GM21825 (cell line): ENCODE measurements at regions not wholly inside any gene's neighbourhood (a gene's known extent, or its start where the extent isn't known, plus 50 kb on each side); places are given as distances from the start of the nearest gene placed in this dataset.

Experiments used
- ATAC-seq: cut with Tn5 transposase; IDR thresholded peaks from one replicate; pipeline ENCODE4 v1.9.1; 2021; ENCODE audit warnings: mild to moderate bottlenecking, moderate library complexity; ENCODE audit not compliant: unreplicated experiment

GRCh38 chr5:126189231-126189630 lies 234.0 kb upstream of the GRAMD2B start:
- no peak for ATAC-seq

DNA sequence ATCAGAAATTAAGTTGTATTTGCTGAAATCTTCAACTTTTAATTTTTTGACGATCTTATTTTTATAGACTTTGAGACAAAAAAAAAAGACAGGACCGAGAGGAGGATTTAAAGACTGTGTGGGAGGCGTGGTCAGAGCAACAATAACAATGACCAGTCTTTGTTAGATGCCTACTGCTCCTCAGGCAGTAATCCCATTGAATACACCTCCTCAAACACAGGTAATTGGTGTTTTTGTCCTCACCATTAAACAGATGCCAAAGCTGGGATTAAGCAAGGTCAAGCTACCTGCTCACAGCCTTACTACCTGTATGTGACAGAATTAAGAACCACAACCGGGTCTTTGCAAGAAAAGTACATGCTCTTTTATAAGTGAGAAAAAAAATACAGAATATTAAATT lies 233.3 kb upstream of the GRAMD2B start:
- no peak for ATAC-seq

DNA sequence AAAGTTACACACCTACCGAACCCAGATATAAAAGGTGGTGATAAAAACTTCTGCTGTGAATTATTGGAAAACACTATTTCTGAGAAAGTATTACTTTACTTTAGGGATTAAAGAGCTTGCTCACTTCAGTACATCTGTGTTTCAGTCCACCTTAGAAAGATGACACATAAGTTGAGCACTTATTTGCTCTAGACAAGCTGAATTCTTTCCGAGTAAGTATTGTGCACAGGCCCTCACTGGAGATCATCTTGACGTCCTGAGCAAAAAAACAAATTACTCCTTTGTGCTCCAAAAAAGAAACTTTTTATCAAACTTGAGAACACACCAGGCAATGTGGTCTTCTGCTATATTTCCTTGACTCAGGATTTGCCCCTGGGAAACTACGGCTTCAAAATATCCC lies 231.0 kb upstream of the GRAMD2B start:
- ATAC-seq = no peak

GRCh38 chr5:126195410-126196100 lies 227.7 kb upstream of the GRAMD2B start:
- no peak for ATAC-seq

DNA sequence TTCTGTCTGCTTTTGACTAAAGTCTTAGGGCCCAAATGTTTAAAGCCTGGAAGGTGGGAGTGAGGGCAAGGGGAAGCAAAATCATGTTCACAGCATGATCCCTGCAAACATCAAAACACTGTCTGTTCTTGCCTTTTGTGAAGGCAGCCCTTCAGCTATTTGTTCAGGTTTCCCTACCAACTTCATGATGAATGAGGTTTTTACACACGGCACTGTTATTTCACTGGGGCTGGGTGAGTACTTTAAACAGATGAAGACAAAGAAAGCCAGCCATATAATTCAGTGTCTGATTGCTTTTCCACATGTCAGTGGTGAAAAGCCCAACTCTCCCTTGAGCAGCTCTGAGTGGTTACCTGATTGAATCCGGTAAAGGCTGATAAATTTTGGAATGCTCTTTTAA lies 224.7 kb upstream of the GRAMD2B start:
- no peak for ATAC-seq

DNA sequence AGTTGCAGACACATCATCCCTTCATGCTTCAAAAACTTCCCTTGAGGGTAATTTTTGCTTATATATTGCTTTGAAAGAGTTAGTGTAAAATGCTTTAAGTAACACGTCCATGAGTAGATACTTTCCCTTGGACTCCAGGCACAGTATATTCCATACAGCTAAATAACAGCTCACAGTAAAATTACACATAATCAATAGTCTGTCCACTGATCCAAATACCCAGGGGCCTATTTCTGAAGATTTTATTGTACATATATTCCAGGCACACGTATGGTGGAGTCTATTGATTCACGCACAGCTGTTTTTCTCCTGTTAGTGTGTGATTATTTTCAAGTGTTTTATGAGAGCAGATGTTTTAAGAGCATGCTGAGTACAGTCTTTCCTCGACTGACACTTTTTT lies 223.7 kb upstream of the GRAMD2B start:
- no peak for ATAC-seq

GRCh38 chr5:126208691-126209090 lies 214.5 kb upstream of the GRAMD2B start:
- no peak for ATAC-seq

DNA sequence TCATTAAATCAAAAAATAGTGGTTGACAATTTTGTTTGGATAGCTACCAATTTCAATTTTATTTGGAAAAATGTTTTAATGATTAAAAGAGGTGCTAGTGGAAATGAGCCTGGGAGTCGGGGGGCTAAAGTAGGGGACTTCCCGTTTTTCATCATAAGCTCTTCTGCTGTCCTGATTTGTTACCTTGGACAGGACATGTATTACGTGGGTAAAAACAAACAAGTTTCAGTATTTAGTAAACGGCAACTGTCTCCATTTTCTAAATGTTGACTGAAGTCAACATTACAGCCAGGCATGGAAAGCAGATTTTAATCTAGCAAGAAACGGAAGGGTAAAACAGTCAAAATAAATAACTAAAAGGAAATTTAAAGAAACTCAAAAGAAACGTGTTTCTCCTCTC lies 212.3 kb upstream of the GRAMD2B start:
- ATAC-seq = no peak

- no peak for ATAC-seq
Observed at GRCh38 chr5:126219616-126220015, 203.6 kb upstream of the GRAMD2B start.

DNA sequence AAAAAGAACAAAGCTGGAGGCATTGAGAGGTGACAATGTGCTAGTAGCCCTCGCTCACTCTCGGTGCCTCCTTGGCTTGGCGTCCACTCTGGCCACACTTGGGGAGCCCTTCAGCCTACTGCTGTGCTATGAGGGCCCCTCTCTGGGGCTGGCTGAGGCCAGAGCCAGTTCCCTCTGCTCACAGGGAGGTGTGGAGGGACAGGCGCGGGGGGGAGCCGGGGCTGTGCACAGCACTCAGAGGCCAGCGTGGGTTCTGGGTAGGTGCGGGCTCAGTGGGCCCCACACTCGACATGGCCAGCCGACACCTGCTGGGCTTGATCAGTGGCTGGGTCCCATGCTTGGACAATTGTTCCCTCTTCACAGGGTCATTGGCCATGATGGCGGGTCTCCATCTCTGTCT lies 202.5 kb upstream of the GRAMD2B start:
- no peak for ATAC-seq

DNA sequence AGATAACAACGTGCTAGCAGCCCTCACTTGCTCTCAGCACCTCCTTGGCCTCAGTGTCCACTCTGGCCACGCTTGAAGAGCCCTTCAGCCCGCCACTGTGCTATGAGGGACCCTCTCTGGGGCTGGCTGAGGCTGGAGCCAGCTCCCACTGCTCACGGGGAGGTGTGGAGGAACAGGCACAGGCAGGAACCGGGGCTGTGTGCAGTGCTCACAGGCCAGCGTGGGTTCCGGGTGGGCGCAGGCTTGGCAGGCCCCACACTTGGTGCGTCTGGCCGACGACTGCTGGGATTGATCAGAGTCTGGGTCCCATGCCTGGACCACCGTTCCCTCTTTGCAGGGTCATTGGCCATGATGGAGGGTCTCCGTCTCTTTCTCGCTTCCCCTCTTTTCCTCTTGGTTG lies 194.3 kb upstream of the GRAMD2B start:
- ATAC-seq = no peak

GRCh38 chr5:126233256-126233655 lies 190.0 kb upstream of the GRAMD2B start:
- no peak for ATAC-seq

DNA sequence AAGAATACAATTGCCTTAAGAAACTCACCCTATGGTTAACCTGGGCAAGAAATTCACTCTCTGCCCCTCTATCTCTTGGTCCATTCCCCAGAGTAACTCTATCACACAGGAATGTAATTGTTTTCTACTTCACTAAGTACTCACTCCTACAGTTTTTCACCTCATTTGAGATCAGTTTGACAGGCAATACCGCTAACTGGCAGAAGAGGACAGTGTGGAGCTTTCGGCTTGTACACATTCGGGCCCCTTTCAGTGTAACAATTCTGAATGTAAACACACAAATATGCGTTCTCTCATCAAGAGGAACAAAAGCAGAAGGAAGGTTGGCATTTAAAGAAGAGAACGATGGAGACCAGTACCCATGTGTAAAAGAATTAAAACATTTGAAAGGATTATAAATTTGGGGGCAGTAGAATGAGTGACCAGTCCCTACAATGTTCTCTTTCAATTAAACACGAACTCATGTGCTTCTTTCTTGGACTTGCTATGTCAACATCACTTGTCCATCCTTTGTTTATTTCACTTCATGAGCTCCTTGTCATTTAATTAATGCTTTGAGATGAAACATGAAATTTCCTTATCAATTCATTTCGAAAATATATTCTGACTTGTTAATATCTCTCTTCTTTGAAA lies 188.5 kb upstream of the GRAMD2B start:
- ATAC-seq = no peak

GRCh38 chr5:126235628-126236027 lies 187.6 kb upstream of the GRAMD2B start:
- ATAC-seq = no peak

GRCh38 chr5:126236994-126237393 lies 186.2 kb upstream of the GRAMD2B start:
- no peak for ATAC-seq

GRCh38 chr5:126248611-126249010 lies 174.6 kb upstream of the GRAMD2B start:
- ATAC-seq = no peak

DNA sequence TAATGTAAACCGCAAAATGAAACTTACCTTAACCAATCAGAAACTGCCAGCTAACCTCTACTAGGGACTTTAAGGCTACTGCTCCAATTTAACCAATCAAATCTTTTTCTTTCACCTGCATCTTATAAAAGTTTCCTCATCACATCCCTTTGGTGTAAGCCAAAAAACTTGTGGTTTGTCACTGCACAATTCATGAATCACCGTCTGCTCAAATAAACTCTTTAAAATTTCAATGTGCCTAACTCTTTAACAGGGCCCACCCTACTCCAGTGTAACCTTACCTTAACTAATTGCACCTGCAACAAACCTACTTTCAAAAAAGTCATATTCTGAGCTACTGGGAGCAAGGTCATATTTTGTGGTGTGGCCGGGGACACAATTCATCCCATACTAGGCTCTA lies 172.2 kb upstream of the GRAMD2B start:
- no peak for ATAC-seq

DNA sequence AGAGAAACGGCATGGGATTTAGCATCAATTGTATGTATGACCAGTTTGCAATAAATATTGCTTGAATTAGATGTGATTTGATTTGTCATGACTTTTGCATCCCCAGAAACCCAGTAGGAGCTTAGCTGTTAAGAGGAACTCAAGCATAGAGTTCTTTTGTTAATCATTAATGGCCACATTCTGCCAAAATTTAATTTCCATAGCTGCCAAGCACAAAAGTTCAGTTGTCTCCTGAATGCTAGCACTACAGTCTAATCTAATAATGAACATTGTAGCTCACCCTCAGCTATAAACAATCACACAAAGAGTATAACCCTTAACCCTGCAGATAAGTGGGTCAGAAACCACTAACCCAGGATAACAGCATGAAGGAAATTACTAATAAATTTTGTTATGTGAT lies 169.8 kb upstream of the GRAMD2B start:
- no peak for ATAC-seq

- no peak for ATAC-seq
Observed at GRCh38 chr5:126263591-126264184, 159.5 kb upstream of the GRAMD2B start.

DNA sequence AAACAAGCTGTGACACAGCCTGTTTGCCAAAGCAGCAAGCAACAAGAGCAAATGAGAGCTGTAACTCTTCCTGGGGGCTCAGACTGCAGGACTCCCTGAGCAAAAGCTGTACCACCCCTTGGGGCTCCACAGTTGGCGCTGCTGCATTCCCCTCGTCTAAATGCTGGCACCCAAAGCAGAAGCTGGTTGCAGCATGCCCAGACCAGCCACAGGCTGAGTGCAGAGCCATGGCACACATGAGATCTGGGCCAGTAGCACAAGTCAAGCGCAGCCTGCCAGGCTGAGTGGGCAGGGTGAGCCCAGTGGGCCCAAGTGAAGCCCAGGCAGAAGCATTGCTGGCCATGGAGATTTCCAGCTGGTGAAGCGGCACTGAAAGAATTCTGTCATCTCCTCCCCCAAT lies 157.3 kb upstream of the GRAMD2B start:
- ATAC-seq = no peak

DNA sequence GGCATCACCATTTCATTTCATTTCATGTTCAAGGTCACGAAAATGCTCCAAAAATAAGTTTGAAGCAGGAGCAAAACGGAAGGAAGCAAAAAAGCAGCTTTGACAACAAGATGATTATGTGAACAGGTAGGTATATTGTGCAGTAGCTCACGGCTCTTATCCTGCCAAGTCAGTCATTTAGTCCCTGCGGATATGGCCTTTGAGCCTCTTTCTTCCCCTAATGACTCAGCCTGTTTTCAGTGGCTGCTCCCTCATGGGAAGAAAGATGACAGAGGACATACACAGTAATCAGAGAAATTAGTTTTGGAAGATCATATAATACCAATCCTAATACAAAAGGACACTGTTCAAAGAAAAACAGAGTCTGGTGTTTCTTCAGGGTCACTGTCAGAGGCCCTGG lies 155.8 kb upstream of the GRAMD2B start:
- ATAC-seq = no peak

DNA sequence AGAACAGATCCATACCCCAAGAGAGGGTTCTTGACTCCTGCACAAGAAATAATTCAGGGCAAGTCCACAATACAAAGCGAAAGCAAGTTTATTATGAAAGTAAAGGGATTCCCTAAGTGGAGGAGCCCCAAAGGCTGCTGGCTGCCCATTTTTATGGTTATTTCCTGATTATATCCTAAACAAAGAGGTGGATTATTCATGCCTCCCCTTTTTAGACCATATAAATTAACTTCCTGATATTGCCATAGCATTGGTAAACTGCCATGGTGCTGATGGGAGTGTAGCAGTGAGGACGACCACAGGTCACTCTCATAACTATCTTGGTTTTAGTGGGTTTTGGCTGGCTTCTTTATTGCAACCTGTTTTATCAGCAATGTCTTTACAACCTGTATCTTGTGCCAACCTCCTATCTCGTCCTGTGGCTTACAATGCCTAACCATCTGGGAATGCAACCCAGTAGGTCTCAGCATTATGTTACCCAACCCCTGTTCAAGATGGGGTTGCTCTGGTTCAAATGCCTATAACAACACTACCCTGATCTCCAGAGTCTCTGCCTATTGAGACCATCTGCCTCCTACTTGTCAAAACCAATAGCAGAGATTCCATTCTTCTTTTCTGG lies 154.4 kb upstream of the GRAMD2B start:
- no peak for ATAC-seq
